DND-41 (cell line): ENCODE measurements at regions not wholly inside any gene's neighbourhood (a gene's known extent, or its start where the extent isn't known, plus 50 kb on each side); places are given as distances from the start of the nearest gene placed in this dataset.

Source experiments
- EZH2 ChIP-seq: IDR thresholded peaks from 3 replicates; pipeline ENCODE4 v1.6.1; 2012; ENCODE audit warnings: borderline replicate concordance, low read depth, mild to moderate bottlenecking, moderate library complexity, low read length, inconsistent platforms; ENCODE audit not compliant: severe bottlenecking
- TF ChIP-seq, protein P1 (sequence below): IDR thresholded peaks from 2 replicates; pipeline ENCODE4 v1.5.1; 2012; ENCODE audit warnings: borderline replicate concordance, low read length, moderate library complexity, mild to moderate bottlenecking; ENCODE audit not compliant: poor library complexity, severe bottlenecking; ENCODE audit errors: extremely low read depth

DNA sequence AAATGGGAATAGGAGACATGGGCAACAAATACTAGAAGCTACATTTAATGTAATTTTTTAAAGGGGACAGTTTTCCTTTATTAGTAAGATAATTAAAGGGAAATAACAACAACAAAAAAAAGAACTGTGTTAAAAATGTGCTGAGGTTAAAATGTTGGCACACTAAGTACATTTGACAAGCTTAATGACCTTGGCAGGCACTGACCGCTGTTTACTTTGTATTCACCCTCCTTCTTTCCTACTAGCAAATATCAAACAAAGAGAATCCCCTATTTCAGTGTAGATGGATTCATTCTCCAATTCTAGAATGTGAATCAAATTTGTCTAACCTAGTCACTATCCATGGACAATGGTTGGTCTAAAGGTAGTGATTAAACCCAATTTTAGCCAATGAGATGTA is 77.5 kb upstream of the TOMM7 start:
- TF ChIP-seq, protein P1, sequence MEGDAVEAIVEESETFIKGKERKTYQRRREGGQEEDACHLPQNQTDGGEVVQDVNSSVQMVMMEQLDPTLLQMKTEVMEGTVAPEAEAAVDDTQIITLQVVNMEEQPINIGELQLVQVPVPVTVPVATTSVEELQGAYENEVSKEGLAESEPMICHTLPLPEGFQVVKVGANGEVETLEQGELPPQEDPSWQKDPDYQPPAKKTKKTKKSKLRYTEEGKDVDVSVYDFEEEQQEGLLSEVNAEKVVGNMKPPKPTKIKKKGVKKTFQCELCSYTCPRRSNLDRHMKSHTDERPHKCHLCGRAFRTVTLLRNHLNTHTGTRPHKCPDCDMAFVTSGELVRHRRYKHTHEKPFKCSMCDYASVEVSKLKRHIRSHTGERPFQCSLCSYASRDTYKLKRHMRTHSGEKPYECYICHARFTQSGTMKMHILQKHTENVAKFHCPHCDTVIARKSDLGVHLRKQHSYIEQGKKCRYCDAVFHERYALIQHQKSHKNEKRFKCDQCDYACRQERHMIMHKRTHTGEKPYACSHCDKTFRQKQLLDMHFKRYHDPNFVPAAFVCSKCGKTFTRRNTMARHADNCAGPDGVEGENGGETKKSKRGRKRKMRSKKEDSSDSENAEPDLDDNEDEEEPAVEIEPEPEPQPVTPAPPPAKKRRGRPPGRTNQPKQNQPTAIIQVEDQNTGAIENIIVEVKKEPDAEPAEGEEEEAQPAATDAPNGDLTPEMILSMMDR: no peak
- TF ChIP-seq EZH2: no peak
